Activated CD4-positive, alpha-beta T cell treated with anti-CD3 and anti-CD28 coated beads, Interleukin-2, amount 50 U/mL, for 16 hours (primary cell): ENCODE measurements at regions not wholly inside any gene's neighbourhood (a gene's known extent, or its start where the extent isn't known, plus 50 kb on each side); places are given as distances from the start of the nearest gene placed in this dataset.
"Not testable (repeated sequence)": the region's sequence is repeated elsewhere in the genome, so short reads cannot be mapped to it uniquely, and the experiment has no call there.

ENCODE experiments used
- DNase-seq: peaks from one replicate; pipeline ENCODE4 v3.0.0-alpha.2; 2020

- peak; percentile 34 for DNase-seq
Measured at GRCh38 chr7:96829121-96829520, 119.5 kb upstream of the SEM1 start.

GRCh38 chr7:96831446-96831845 is 121.8 kb upstream of the SEM1 start:
- no peak for DNase-seq

GRCh38 chr7:96832092-96832662 is 122.5 kb upstream of the SEM1 start:
- no peak for DNase-seq

GRCh38 chr7:96833676-96834453 is 124.2 kb upstream of the SEM1 start:
- DNase-seq: no peak

GRCh38 chr7:96836456-96836855 is 126.8 kb upstream of the SEM1 start:
- no peak for DNase-seq

- DNase-seq: peak; percentile 78
Measured at GRCh38 chr7:96837593-96837992, 127.9 kb upstream of the SEM1 start.

- DNase-seq: no peak
Measured at GRCh38 chr7:96838481-96838880, 128.8 kb upstream of the SEM1 start.

- DNase-seq: no peak
Measured at GRCh38 chr7:96855139-96855538, 145.5 kb upstream of the SEM1 start.

- DNase-seq: no peak
Measured at GRCh38 chr7:96855691-96856090, 146.0 kb upstream of the SEM1 start.

GRCh38 chr7:96869538-96869937 is 135.8 kb upstream of the DLX6 start:
- no peak for DNase-seq

GRCh38 chr7:96870185-96870584 is 135.2 kb upstream of the DLX6 start:
- DNase-seq: no peak

- no peak for DNase-seq
Measured at GRCh38 chr7:96870934-96871333, 134.4 kb upstream of the DLX6 start.

- no peak for DNase-seq
Measured at GRCh38 chr7:96887426-96887825, 117.9 kb upstream of the DLX6 start.

- DNase-seq: no peak
Measured at GRCh38 chr7:96899108-96899507, 106.2 kb upstream of the DLX6 start.

- no peak for DNase-seq
Measured at GRCh38 chr7:96901822-96902445, 103.4 kb upstream of the DLX6 start.

- DNase-seq: no peak
Measured at GRCh38 chr7:96903906-96904305, 101.4 kb upstream of the DLX6 start.

- DNase-seq: no peak
Measured at GRCh38 chr7:96910486-96910885, 94.9 kb upstream of the DLX6 start.

GRCh38 chr7:96915029-96915428 is 90.3 kb upstream of the DLX6 start:
- DNase-seq: no peak

GRCh38 chr7:96920064-96920463 is 85.3 kb upstream of the DLX6 start:
- DNase-seq: no peak

GRCh38 chr7:96920713-96921112 is 84.6 kb upstream of the DLX6 start:
- no peak for DNase-seq

GRCh38 chr7:96921231-96921630 is 84.1 kb upstream of the DLX6 start:
- DNase-seq: no peak

- DNase-seq: no peak
Measured at GRCh38 chr7:96921771-96922170, 83.6 kb upstream of the DLX6 start.

- DNase-seq: not testable (repeated sequence)
Measured at GRCh38 chr7:96923345-96923744, 82.0 kb upstream of the DLX6 start.

- no peak for DNase-seq
Measured at GRCh38 chr7:96927131-96927530, 78.2 kb upstream of the DLX6 start.
